ENCODE measurements at regions not wholly inside any gene's neighbourhood (a gene's known extent, or its start where the extent isn't known, plus 50 kb on each side); places are given as distances from the start of the nearest gene placed in this dataset.
A peak's percentile ranks its signal among the peaks of the same experiment; 100 is the strongest.

GRCh38 chr4:157576671-157577217, 356.2 kb downstream of the GRIA2 start:
- CTCF ChIA-PET = no interaction called here
- DNase-seq (ENCODE audit: low spot score) = no peak
- H3K27ac ChIP-seq = no peak overlapping the region
- POLR2A ChIA-PET (ENCODE audit: low non-redundant PET) = no interaction called here
- TF ChIP-seq CTCF (conservative IDR thresholded peaks at IDR 0.05; ENCODE audit: low read depth) = no peak

- ChIA-PET CTCF (no interaction called here), POLR2A (ENCODE audit: low non-redundant PET) (no interaction called here)
- DNase-seq (ENCODE audit: low spot score) = no peak
- H3K27ac ChIP-seq = no peak overlapping the region
- TF ChIP-seq CTCF (conservative IDR thresholded peaks at IDR 0.05; ENCODE audit: low read depth) = no peak
These were observed 354.8 kb downstream of the GRIA2 start for GRCh38 chr4:157575339-157575738.

GRCh38 chr4:157574606-157575005, 354.1 kb downstream of the GRIA2 start:
- TF ChIP-seq CTCF (conservative IDR thresholded peaks at IDR 0.05; ENCODE audit: low read depth) = no peak
- DNase-seq (ENCODE audit: low spot score) = no peak
- H3K27ac ChIP-seq = no peak overlapping the region
- CTCF ChIA-PET = no interaction called here
- POLR2A ChIA-PET (ENCODE audit: low non-redundant PET) = no interaction called here

GRCh38 chr4:157572951-157573350, 352.4 kb downstream of the GRIA2 start:
- no peak for DNase-seq (ENCODE audit: low spot score)
- POLR2A ChIA-PET (ENCODE audit: low non-redundant PET) = no interaction called here
- no peak overlapping the region for H3K27ac ChIP-seq
- no peak for TF ChIP-seq CTCF (conservative IDR thresholded peaks at IDR 0.05; ENCODE audit: low read depth)
- CTCF ChIA-PET = no interaction called here

- CTCF ChIA-PET = no interaction called here
- no peak for TF ChIP-seq CTCF (conservative IDR thresholded peaks at IDR 0.05; ENCODE audit: low read depth)
- no peak for DNase-seq (ENCODE audit: low spot score)
- no peak overlapping the region for H3K27ac ChIP-seq
- POLR2A ChIA-PET (ENCODE audit: low non-redundant PET) = no interaction called here
These were observed 351.8 kb downstream of the GRIA2 start for GRCh38 chr4:157572284-157572683.

- TF ChIP-seq CTCF (conservative IDR thresholded peaks at IDR 0.05; ENCODE audit: low read depth) = no peak
- DNase-seq (ENCODE audit: low spot score) = peak; percentile 3
- ChIA-PET CTCF (no interaction called here), POLR2A (ENCODE audit: low non-redundant PET) (no interaction called here)
- no peak overlapping the region for H3K27ac ChIP-seq
These were observed 344.2 kb downstream of the GRIA2 start for GRCh38 chr4:157564771-157565170.

- no peak for TF ChIP-seq CTCF (conservative IDR thresholded peaks at IDR 0.05; ENCODE audit: low read depth)
These were observed 343.7 kb downstream of the GRIA2 start for GRCh38 chr4:157564218-157564617.

More at GRCh38 chr4:157564218-157564617, 343.7 kb downstream of the GRIA2 start:
- no peak overlapping the region for H3K27ac ChIP-seq
- POLR2A ChIA-PET (ENCODE audit: low non-redundant PET) = no interaction called here
- CTCF ChIA-PET = no interaction called here
- DNase-seq (ENCODE audit: low spot score) = no peak

All from RWPE1 (cell line).